Omental fat pad (tissue), 3 donors: ENCODE measurements at regions not wholly inside any gene's neighbourhood (a gene's known extent, or its start where the extent isn't known, plus 50 kb on each side); places are given as distances from the start of the nearest gene placed in this dataset.

Experiments used
- ATAC-seq: fragments of 150-250 bp; one replicate; pipeline ENCODE4 v1.9.1; 2016; ENCODE audit warnings: mild to moderate bottlenecking, moderate library complexity; ENCODE audit not compliant: low FRiP score
- DNase-seq: peaks from one replicate; pipeline ENCODE4 v3.0.0-alpha.2; 2019; ENCODE audit warnings: low spot score
- TF ChIP-seq, protein P1 (sequence below), 3 donors: fragments of 450-650 bp; IDR thresholded peaks; one replicate each; pipeline ENCODE4 v1.5.1; 2016 to 2017; ENCODE audit warnings: antibody characterized with exemption in 3 of 3, mild to moderate bottlenecking in 3 of 3, moderate library complexity in 2 of 3

GRCh38 chrX:46321676-46322075 lies 223.5 kb downstream of the ZNF674 start:
- ATAC-seq (no peak), DNase-seq (no peak)
- TF ChIP-seq, protein P1, sequence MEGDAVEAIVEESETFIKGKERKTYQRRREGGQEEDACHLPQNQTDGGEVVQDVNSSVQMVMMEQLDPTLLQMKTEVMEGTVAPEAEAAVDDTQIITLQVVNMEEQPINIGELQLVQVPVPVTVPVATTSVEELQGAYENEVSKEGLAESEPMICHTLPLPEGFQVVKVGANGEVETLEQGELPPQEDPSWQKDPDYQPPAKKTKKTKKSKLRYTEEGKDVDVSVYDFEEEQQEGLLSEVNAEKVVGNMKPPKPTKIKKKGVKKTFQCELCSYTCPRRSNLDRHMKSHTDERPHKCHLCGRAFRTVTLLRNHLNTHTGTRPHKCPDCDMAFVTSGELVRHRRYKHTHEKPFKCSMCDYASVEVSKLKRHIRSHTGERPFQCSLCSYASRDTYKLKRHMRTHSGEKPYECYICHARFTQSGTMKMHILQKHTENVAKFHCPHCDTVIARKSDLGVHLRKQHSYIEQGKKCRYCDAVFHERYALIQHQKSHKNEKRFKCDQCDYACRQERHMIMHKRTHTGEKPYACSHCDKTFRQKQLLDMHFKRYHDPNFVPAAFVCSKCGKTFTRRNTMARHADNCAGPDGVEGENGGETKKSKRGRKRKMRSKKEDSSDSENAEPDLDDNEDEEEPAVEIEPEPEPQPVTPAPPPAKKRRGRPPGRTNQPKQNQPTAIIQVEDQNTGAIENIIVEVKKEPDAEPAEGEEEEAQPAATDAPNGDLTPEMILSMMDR (IDR thresholded peaks at IDR 0.05): no peak

DNA sequence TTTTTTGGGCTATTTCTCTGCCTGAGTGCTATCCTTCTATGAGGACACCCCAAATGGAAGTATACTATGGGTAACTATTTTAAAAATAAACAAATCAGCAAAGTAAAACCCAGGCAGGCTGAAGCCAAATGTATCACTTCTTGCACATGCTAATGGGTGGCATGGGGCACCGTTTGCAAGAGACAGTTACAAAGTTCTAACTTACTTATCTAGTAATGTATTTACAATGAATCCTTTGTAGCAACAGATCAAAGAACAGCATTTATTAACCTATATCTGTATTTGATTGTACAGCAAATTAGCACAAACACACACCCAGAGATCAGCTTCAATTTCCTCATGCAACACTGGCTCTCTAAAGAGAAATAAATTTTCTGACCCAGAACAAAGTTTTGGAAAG lies 225.5 kb downstream of the ZNF674 start:
- DNase-seq: no peak
- TF ChIP-seq, protein P1 (IDR thresholded peaks at IDR 0.05): no peak
- no peak for ATAC-seq

DNA sequence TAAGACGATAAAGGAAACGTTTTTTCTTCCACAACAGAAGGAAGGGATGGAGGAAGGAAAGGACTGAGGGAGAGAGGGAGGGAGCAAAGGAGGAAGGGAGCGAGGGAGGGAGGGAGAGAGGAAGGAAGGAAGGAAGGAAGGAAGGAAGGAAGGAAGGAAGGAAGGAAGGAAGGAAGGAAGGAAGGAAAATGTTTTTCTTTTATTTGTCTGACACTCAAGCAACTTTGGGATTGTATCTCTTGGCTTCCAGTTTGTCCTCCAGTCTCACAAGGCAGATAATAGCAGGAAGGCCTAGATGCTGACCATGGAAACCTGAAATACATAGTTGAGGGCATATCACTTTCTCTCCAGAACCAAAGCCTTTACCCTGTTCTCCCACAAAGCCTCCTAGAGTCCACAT lies 226.7 kb downstream of the ZNF674 start:
- DNase-seq: no peak
- no peak for ATAC-seq
- TF ChIP-seq, protein P1 (IDR thresholded peaks at IDR 0.05): no peak

DNA sequence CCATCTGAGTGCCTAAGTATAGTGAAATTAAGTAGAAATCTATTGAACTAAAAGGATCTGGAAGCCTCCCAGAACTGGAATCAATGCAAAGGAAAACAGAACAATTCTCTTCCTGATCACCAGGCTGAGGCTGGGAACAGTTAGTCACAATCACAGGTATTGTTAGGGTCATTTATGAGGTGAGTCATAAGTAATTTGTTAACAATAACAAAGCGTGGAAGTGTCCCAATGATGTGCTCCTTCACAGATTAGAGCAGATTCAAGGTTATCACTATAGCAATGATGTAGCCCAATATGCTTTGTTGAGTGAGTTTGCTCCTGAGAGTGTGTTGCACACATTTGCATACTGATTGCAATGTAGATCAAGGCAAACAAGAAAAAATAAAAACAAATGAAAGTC lies 228.1 kb downstream of the ZNF674 start:
- TF ChIP-seq, protein P1 (IDR thresholded peaks at IDR 0.05): no peak
- ATAC-seq (no peak), DNase-seq (no peak)

- ATAC-seq (no peak), DNase-seq (no peak)
- TF ChIP-seq, protein P1 (IDR thresholded peaks at IDR 0.05): no peak
These were observed 233.6 kb downstream of the ZNF674 start for GRCh38 chrX:46311581-46312120.

DNA sequence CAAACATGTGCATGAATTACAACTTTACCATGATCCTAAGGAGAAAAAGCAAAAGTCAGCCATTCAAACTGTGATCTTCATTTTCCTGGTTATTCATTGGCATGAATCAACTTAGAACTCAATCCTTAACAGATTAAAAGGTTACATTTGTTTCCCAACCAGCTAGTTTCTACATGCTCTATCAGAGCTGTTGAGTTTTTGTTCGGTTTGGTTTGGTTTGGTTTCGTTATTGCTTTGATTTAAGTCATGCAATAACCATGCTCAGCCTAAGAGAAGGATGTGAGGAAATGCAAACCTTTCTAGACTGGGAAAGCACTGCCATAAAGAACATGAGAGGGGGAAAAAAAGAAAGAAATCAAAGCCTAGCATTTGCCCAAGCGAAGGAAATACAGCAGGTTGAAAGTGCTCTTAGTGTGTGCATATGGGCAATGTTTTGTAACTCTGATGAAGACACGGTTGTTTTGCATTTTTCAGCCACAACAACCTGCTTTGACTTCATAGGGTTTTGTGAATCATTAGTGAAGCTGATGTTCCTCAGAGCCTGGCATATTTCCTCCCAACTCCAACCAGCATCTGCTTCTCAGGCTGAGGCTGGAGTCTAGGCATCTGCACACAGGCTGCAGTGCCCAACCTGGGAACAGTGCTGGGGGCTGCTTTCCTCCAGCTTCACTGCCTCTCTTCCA lies 234.3 kb downstream of the ZNF674 start:
- no peak for DNase-seq
- no peak for ATAC-seq
- TF ChIP-seq, protein P1 (IDR thresholded peaks at IDR 0.05): no peak

- no peak for DNase-seq
- TF ChIP-seq, protein P1 (IDR thresholded peaks at IDR 0.05): no peak
- no peak for ATAC-seq
These were observed 237.1 kb downstream of the ZNF674 start for GRCh38 chrX:46308110-46308509.
